ENCODE measurements at regions not wholly inside any gene's neighbourhood (a gene's known extent, or its start where the extent isn't known, plus 50 kb on each side); places are given as distances from the start of the nearest gene placed in this dataset.

DNA sequence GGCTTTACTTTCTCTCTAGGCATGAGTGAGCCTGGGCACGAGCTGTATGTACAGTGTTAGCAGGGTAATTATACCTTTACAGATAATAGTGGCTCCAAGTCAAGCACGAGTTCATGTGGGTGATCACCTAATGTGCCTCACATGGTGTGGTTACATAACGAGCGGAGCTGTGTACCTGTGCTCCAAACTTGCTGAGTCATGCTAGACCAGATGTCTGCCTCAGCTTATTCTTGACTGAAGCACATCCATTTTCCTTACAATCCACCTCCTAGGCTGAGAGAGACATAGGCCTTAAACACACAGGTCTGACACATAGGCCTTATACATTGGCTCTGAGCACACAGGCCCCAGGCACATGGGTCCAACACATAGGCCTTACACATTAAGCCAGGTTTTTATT, 426.6 kb downstream of the GPAT3 start:
- Histone ChIP-seq H2BK12ac (ENCODE audit: insufficient read length, low read depth, low read length) (no peak overlapping the region), H2BK120ac (ENCODE audit: low read depth, low read length, poor library complexity, severe bottlenecking) (no peak overlapping the region), H3K9me3 (ENCODE audit: control insufficient read depth, low read depth, low read length) (peaks cover 5% of the 10 kb centered on the region), H3K23me2 (ENCODE audit: insufficient read length, low read depth, low read length, poor library complexity, severe bottlenecking) (no peaks in the 10 kb centered on the region), H4K91ac (ENCODE audit: insufficient read length, low read depth, low read length) (no peak overlapping the region), H3K27ac (ENCODE audit: insufficient read length, low read depth, low read length) (no peak overlapping the region), H3K79me2 (ENCODE audit: insufficient read depth, low read length) (no peaks in the 10 kb centered on the region), H3K4me1 (ENCODE audit: insufficient read depth, low read length) (no peaks in the 10 kb centered on the region), H3K79me1 (ENCODE audit: insufficient read depth, low read depth, low read length, poor library complexity, severe bottlenecking) (no peaks in the 10 kb centered on the region), H3K4me2 (ENCODE audit: insufficient read depth, insufficient read length, low read length) (no peak overlapping the region), H2AFZ (ENCODE audit: low read length) (no peak overlapping the region), H2AK5ac (ENCODE audit: insufficient read length, low read length) (no peak overlapping the region), H3K4ac (ENCODE audit: low read depth, low read length) (no peak overlapping the region), H2BK5ac (ENCODE audit: insufficient read length, low read length) (no peak overlapping the region), H3K23ac (ENCODE audit: insufficient read length, low read depth, low read length) (no peak overlapping the region), H3K18ac (ENCODE audit: insufficient read length, low read depth, low read length) (no peak overlapping the region), H3K27me3 (ENCODE audit: insufficient read depth, low read length) (no peaks in the 10 kb centered on the region), H3K9ac (ENCODE audit: extremely low read depth, insufficient read length, low read length) (no peak overlapping the region), H4K20me1 (ENCODE audit: control insufficient read depth, insufficient read depth, insufficient read length) (no peaks in the 10 kb centered on the region), H3T11ph (ENCODE audit: low read length) (no peak overlapping the region), H2BK15ac (ENCODE audit: low read depth, low read length) (no peak overlapping the region), H4K8ac (replicated peaks; ENCODE audit: insufficient read length, low read depth, low read length) (no peak overlapping the region), H3K14ac (ENCODE audit: insufficient read depth, low read length) (no peak overlapping the region), H2BK20ac (ENCODE audit: low read depth, low read length, poor library complexity, severe bottlenecking) (no peak overlapping the region), H3K56ac (ENCODE audit: insufficient read length, low read depth, low read length) (no peak overlapping the region), H4K5ac (ENCODE audit: insufficient read length, low read depth, low read length) (no peak overlapping the region)
- Mint-ChIP-seq H3K27ac (no peak overlapping the region), H3K27me3 (ENCODE audit: low read depth) (no peaks in the 10 kb centered on the region; the same call in 1 of the 2 replicates), H3K4me3 (no peak overlapping the region), H3K36me3 (ENCODE audit: insufficient read depth in 1 of 3, low read depth in 3 of 3) (peaks cover 10 to 40% (median 13%) of the 10 kb centered on the region in 3 experiments), H3K4me1 (no peaks in the 10 kb centered on the region; a peak in 1 of 4 replicates), H3K9me3 (peaks cover 33 to 44% of the 10 kb centered on the region in 2 experiments)
- DNase-seq: no peak
- TF ChIP-seq CTCF (conservative IDR thresholded peaks at IDR 0.05): no peak
- WGBS (ENCODE audit: extremely low coverage, insufficient read length, low lambda C conversion rate): no CpG with 5 or more reads among the region's 4 CpGs
